Peyer's patch (tissue), 4 donors: ENCODE measurements at regions not wholly inside any gene's neighbourhood (a gene's known extent, or its start where the extent isn't known, plus 50 kb on each side); places are given as distances from the start of the nearest gene placed in this dataset.
A peak's percentile ranks its signal among the peaks of the same experiment; 100 is the strongest.

Source experiments
- DNase-seq, 3 donors: peaks; one replicate each; pipeline ENCODE4 v3.0.0-alpha.2; 2017 to 2019
- H3K27ac ChIP-seq, 4 donors: fragments of 200-600 bp; sonication (generic); one replicate each; pipeline ENCODE4 v1.5.1; 2016 to 2019
- H3K27me3 ChIP-seq, 2 donors: fragments of 200-600 bp; sonication (generic); one replicate each; pipeline ENCODE4 v1.5.1; 2019
- H3K36me3 ChIP-seq, 3 donors: fragments of 200-600 bp; sonication (generic); one replicate each; pipeline ENCODE4 v1.5.1; 2016 to 2019
- H3K4me1 ChIP-seq, 4 donors: fragments of 200-600 bp; sonication (generic); one replicate each; pipeline ENCODE4 v1.5.1; 2016 to 2019
- H3K4me3 ChIP-seq, 4 donors: fragments of 200-600 bp; sonication (generic); 1 replicate in 3 of 4; 2 replicates in 1 of 4; pipeline ENCODE4 v1.5.1; 2016 to 2019; ENCODE audit warnings: mild to moderate bottlenecking in 1 of 4
- H3K9me3 ChIP-seq, 4 donors: fragments of 200-600 bp; sonication (generic); one replicate each; pipeline ENCODE4 v1.5.1; 2016 to 2019; ENCODE audit warnings: mild to moderate bottlenecking in 1 of 4
- CTCF ChIP-seq, 6 experiments: fragments of 450-650 bp in 4 of 6; fragments of 200-600 bp in 2 of 6; sonication (generic) in 1 of 6; IDR thresholded peaks; one replicate each; pipeline ENCODE4 v1.5.1; 2017 to 2019; ENCODE audit warnings: antibody characterized with exemption in 6 of 6, mild to moderate bottlenecking in 3 of 6, moderate library complexity in 1 of 6
- POLR2A ChIP-seq, 2 donors: fragments of 450-650 bp; IDR thresholded peaks; one replicate each; pipeline ENCODE4 v1.5.1; 2017; ENCODE audit warnings: antibody characterized with exemption in 2 of 2, mild to moderate bottlenecking in 2 of 2, moderate library complexity in 2 of 2

- no peak overlapping the region for H3K4me3 ChIP-seq
- no peaks in the 10 kb centered on the region for H3K36me3 ChIP-seq
- peak overlapping the region in 2 of 4 donors; percentile 25 to 51 for H3K27ac ChIP-seq
- H3K4me1 ChIP-seq = peaks cover 0 to 40% (median 0%) of the 10 kb centered on the region in 4 donors
- H3K27me3 ChIP-seq = no peaks in the 10 kb centered on the region
- DNase-seq = no peak
- TF ChIP-seq POLR2A (IDR thresholded peaks at IDR 0.05) (no peak), CTCF (IDR thresholded peaks at IDR 0.05) (no peak)
- H3K9me3 ChIP-seq = no peaks in the 10 kb centered on the region
Measured at GRCh38 chr2:39511219-39511604, 74.1 kb upstream of the MAP4K3 start.

GRCh38 chr2:39511605-39512433, 74.7 kb upstream of the MAP4K3 start:
- no peaks in the 10 kb centered on the region for H3K27me3 ChIP-seq
- peak in 1 of 3 donors; percentile 58 for DNase-seq
- H3K36me3 ChIP-seq = no peaks in the 10 kb centered on the region
- no peak overlapping the region for H3K4me3 ChIP-seq
- peaks cover 0 to 46% (median 0%) of the 10 kb centered on the region in 4 donors for H3K4me1 ChIP-seq
- H3K9me3 ChIP-seq = no peaks in the 10 kb centered on the region
- H3K27ac ChIP-seq = peak overlapping the region in 3 of 4 donors; percentile 40 to 60 (median 51)
- no peak for TF ChIP-seq POLR2A (IDR thresholded peaks at IDR 0.05)
- peak in 2 of 6 experiments; percentile 10 to 11 for TF ChIP-seq CTCF (IDR thresholded peaks at IDR 0.05)

GRCh38 chr2:39512434-39512935, 75.4 kb upstream of the MAP4K3 start:
- H3K4me3 ChIP-seq = no peak overlapping the region
- no peak for DNase-seq
- TF ChIP-seq CTCF (IDR thresholded peaks at IDR 0.05) (no peak), POLR2A (IDR thresholded peaks at IDR 0.05) (no peak)
- peak overlapping the region in 3 of 4 donors; percentile 40 to 60 (median 51) for H3K27ac ChIP-seq
- no peaks in the 10 kb centered on the region for H3K9me3 ChIP-seq
- no peaks in the 10 kb centered on the region for H3K27me3 ChIP-seq
- H3K36me3 ChIP-seq = no peaks in the 10 kb centered on the region
- peaks cover 0 to 53% (median 0%) of the 10 kb centered on the region in 4 donors for H3K4me1 ChIP-seq

- Histone ChIP-seq H3K36me3 (no peaks in the 10 kb centered on the region), H3K27ac (peak overlapping the region in 2 of 4 donors; percentile 51 to 60), H3K9me3 (no peaks in the 10 kb centered on the region), H3K4me3 (no peak overlapping the region), H3K4me1 (peaks cover 0 to 56% (median 0%) of the 10 kb centered on the region in 4 donors), H3K27me3 (no peaks in the 10 kb centered on the region)
- TF ChIP-seq CTCF (IDR thresholded peaks at IDR 0.05) = no peak
- DNase-seq = no peak
Measured at GRCh38 chr2:39512941-39513340, 75.9 kb upstream of the MAP4K3 start.

- Histone ChIP-seq H3K27me3 (no peaks in the 10 kb centered on the region), H3K27ac (peak overlapping the region in 2 of 4 donors; percentile 51 to 60), H3K4me1 (peaks cover 0 to 56% (median 0%) of the 10 kb centered on the region in 4 donors), H3K36me3 (no peaks in the 10 kb centered on the region), H3K9me3 (no peaks in the 10 kb centered on the region), H3K4me3 (no peak overlapping the region)
- peak in 2 of 3 donors; percentile 27 to 75 for DNase-seq
- TF ChIP-seq POLR2A (IDR thresholded peaks at IDR 0.05) (no peak), CTCF (IDR thresholded peaks at IDR 0.05) (peak in 4 of 6 experiments; percentile 27 to 66 (median 54))
Measured at GRCh38 chr2:39513641-39514094, 76.6 kb upstream of the MAP4K3 start.
